Mesenchymal stem cell (in vitro differentiated cells and primary cell): ENCODE measurements at regions not wholly inside any gene's neighbourhood (a gene's known extent, or its start where the extent isn't known, plus 50 kb on each side); places are given as distances from the start of the nearest gene placed in this dataset.

Source experiments
- DNase-seq: peaks from one replicate; pipeline ENCODE4 v3.0.0-alpha.2; 2013
- H2AFZ ChIP-seq: one replicate; pipeline ENCODE4 v1.6.1; 2013; ENCODE audit warnings: low read depth, mild to moderate bottlenecking, control low read depth, inconsistent platforms, low read length, moderate library complexity
- H2AK5ac ChIP-seq: 2 replicates; pipeline ENCODE4 v1.6.1; 2013; ENCODE audit warnings: low read length, moderate library complexity, mild to moderate bottlenecking, inconsistent platforms; ENCODE audit not compliant: severe bottlenecking
- H2BK120ac ChIP-seq: one replicate; pipeline ENCODE4 v1.6.1; 2013; ENCODE audit warnings: low read depth, mild to moderate bottlenecking, inconsistent platforms, low read length, moderate library complexity
- H2BK12ac ChIP-seq, 2 experiments: one replicate each; pipeline ENCODE4 v1.6.1; 2013; ENCODE audit warnings: inconsistent platforms in 2 of 2, low read length in 2 of 2, mild to moderate bottlenecking in 2 of 2, moderate library complexity in 2 of 2, control low read depth in 1 of 2
- H2BK15ac ChIP-seq: one replicate; pipeline ENCODE4 v1.6.1; 2013; ENCODE audit warnings: mild to moderate bottlenecking, low read depth, inconsistent platforms; ENCODE audit not compliant: poor library complexity, severe bottlenecking
- H2BK5ac ChIP-seq: 2 replicates; pipeline ENCODE4 v1.6.1; 2013; ENCODE audit warnings: low read depth, mild to moderate bottlenecking, low read length, control low read depth, inconsistent platforms; ENCODE audit not compliant: poor library complexity, severe bottlenecking
- H3K14ac ChIP-seq, 2 experiments: one replicate each; pipeline ENCODE4 v1.6.1; 2013; ENCODE audit warnings: inconsistent platforms in 2 of 2, low read length in 2 of 2, control low read depth in 1 of 2, mild to moderate bottlenecking in 1 of 2, moderate library complexity in 1 of 2
- H3K18ac ChIP-seq, 2 experiments: one replicate each; pipeline ENCODE4 v1.6.1; 2013; ENCODE audit warnings: inconsistent platforms in 2 of 2, low read length in 2 of 2, control low read depth in 1 of 2, low read depth in 1 of 2, mild to moderate bottlenecking in 1 of 2
- H3K23ac ChIP-seq, 2 experiments: one replicate each; pipeline ENCODE4 v1.6.1; 2013; ENCODE audit warnings: inconsistent platforms in 2 of 2, low read length in 2 of 2, mild to moderate bottlenecking in 2 of 2, moderate library complexity in 2 of 2, control low read depth in 1 of 2
- H3K27ac ChIP-seq: 2 replicates; pipeline ENCODE4 v1.5.1; 2013; ENCODE audit warnings: mild to moderate bottlenecking, moderate library complexity, low read length, control low read depth, inconsistent platforms; ENCODE audit not compliant: poor library complexity, severe bottlenecking
- H3K27me3 ChIP-seq, 2 experiments: 2 replicates each; pipeline versions ENCODE4 v1.6.1 to v1.7.0; 2013; ENCODE audit warnings: low read length in 2 of 2, mild to moderate bottlenecking in 2 of 2, moderate library complexity in 2 of 2, control low read depth in 1 of 2, inconsistent platforms in 1 of 2; ENCODE audit not compliant: control insufficient read depth in 1 of 2, insufficient read depth in 1 of 2
- H3K36me3 ChIP-seq, 2 experiments: 2 replicates each; pipeline versions ENCODE4 v1.6.1 to v1.7.0; 2013; ENCODE audit warnings: low read length in 2 of 2, control low read depth in 1 of 2, inconsistent platforms in 1 of 2, low read depth in 1 of 2, mild to moderate bottlenecking in 1 of 2; ENCODE audit not compliant: insufficient read depth in 2 of 2, control insufficient read depth in 1 of 2
- H3K4ac ChIP-seq, 2 experiments: one replicate each; pipeline ENCODE4 v1.6.1; 2013; ENCODE audit warnings: inconsistent platforms in 2 of 2, low read length in 2 of 2, mild to moderate bottlenecking in 2 of 2, moderate library complexity in 2 of 2, control low read depth in 1 of 2, low read depth in 1 of 2
- H3K4me1 ChIP-seq: 2 replicates; pipeline ENCODE4 v1.6.1; 2013; ENCODE audit warnings: low read depth, low read length, control low read depth; ENCODE audit not compliant: control insufficient read depth, insufficient read depth
- H3K4me2 ChIP-seq: 2 replicates; pipeline ENCODE4 v1.6.1; 2013; ENCODE audit warnings: low read length, mild to moderate bottlenecking, inconsistent platforms; ENCODE audit not compliant: poor library complexity, severe bottlenecking
- H3K4me3 ChIP-seq, 2 experiments: 2 replicates each; pipeline versions ENCODE4 v1.5.1 to v1.7.0; 2013; ENCODE audit warnings: low read length in 2 of 2, mild to moderate bottlenecking in 2 of 2, control low read depth in 1 of 2, low read depth in 1 of 2; ENCODE audit not compliant: insufficient read depth in 1 of 2
- H3K79me1 ChIP-seq: replicated peaks from 2 replicates; pipeline ENCODE4 v1.6.1; 2013; ENCODE audit warnings: mild to moderate bottlenecking, control low read depth, low read length, inconsistent platforms; ENCODE audit not compliant: poor library complexity, severe bottlenecking
- H3K9ac ChIP-seq: 2 replicates; pipeline ENCODE4 v1.7.0; 2013; ENCODE audit warnings: mild to moderate bottlenecking, low read length, moderate library complexity
- H3K9me3 ChIP-seq: 2 replicates; pipeline ENCODE4 v1.7.0; 2013; ENCODE audit warnings: mild to moderate bottlenecking, low read length; ENCODE audit not compliant: control insufficient read depth
- H4K8ac ChIP-seq: one replicate; pipeline ENCODE4 v1.6.1; 2013; ENCODE audit warnings: inconsistent platforms, mild to moderate bottlenecking, low read length, moderate library complexity
- H4K91ac ChIP-seq: one replicate; pipeline ENCODE4 v1.6.1; 2013; ENCODE audit warnings: mild to moderate bottlenecking, low read length, inconsistent platforms
- WGBS: methylation state at CpG from one replicate; pipeline ENCODE4 v1.1.7; 2013; ENCODE audit warnings: mixed read lengths; 5-methylcytosine and 5-hydroxymethylcytosine counted together

DNA sequence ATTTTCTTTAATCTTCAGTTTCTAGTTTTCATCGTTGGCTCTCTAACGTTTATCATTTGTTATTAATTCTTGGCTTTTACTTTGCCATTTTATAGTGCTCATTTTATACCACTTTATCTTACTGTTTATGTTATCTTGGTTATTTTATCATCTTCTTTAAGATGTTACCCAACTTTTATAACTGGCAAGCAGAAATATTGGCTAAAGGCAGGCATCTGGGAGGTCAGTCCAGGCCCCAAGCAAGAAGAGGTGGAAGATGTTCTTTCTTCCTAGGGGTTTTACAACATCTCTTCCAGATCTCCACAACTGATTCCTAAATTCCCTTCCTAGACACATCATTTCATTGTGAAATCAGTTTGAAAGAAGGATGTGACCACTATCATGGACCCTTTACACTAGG is 208.1 kb downstream of the AHR start:
- H3K36me3 ChIP-seq: no peaks in the 10 kb centered on the region
- H3K79me1 ChIP-seq: peaks cover 17% of the 10 kb centered on the region
- no peak overlapping the region for H4K8ac ChIP-seq
- H3K4me1 ChIP-seq: no peaks in the 10 kb centered on the region
- no peak overlapping the region for H3K9ac ChIP-seq
- no peaks in the 10 kb centered on the region for H3K9me3 ChIP-seq
- H2BK12ac ChIP-seq: no peak overlapping the region
- H2BK5ac ChIP-seq: no peak overlapping the region
- WGBS: no CpG with 5 or more reads among the region's 2 CpGs
- no peak overlapping the region for H3K27ac ChIP-seq
- no peak overlapping the region for H3K4me2 ChIP-seq
- no peak overlapping the region for H2BK120ac ChIP-seq
- H2BK15ac ChIP-seq: no peak overlapping the region
- DNase-seq: no peak
- H4K91ac ChIP-seq: no peak overlapping the region
- H3K4ac ChIP-seq: no peak overlapping the region
- H3K4me3 ChIP-seq: no peak overlapping the region
- H2AFZ ChIP-seq: no peak overlapping the region
- H3K23ac ChIP-seq: peak overlapping the region in 1 of 2 experiments; percentile 80
- no peaks in the 10 kb centered on the region for H3K27me3 ChIP-seq
- no peak overlapping the region for H3K14ac ChIP-seq
- H3K18ac ChIP-seq: no peak overlapping the region
- H2AK5ac ChIP-seq: peak overlapping the region; percentile 89

DNA sequence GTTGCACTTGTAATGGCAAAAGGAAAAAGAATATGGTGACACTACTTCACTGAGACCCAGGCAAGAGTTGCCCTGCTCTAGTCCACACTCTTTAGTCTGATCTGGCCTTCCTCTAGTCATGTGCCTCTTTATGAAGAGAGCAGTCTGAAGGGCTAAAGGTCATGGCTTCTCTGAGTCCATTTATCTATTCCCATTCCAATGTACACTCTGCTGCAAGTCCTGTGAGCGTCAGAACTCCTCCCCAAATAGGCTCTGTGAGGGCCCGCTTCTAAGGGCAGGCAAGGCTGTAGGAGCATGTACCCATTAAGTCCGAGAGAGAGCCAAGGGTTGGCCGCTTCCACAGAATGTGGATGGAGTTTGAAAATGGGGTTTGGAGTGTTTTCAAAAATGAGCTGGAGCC is 209.3 kb downstream of the AHR start:
- H3K14ac ChIP-seq: no peak overlapping the region
- no peaks in the 10 kb centered on the region for H3K4me1 ChIP-seq
- no peak overlapping the region for H2AFZ ChIP-seq
- H2BK5ac ChIP-seq: no peak overlapping the region
- H2AK5ac ChIP-seq: no peak overlapping the region
- no peak overlapping the region for H2BK120ac ChIP-seq
- H2BK12ac ChIP-seq: peak overlapping the region in 1 of 2 experiments; percentile 95
- no peak for DNase-seq
- H3K4me2 ChIP-seq: no peak overlapping the region
- no peak overlapping the region for H3K4me3 ChIP-seq
- H3K27ac ChIP-seq: no peak overlapping the region
- H3K4ac ChIP-seq: peak overlapping the region in 1 of 2 experiments; percentile 57
- H3K36me3 ChIP-seq: no peaks in the 10 kb centered on the region
- peak overlapping the region; percentile 69 for H2BK15ac ChIP-seq
- H3K18ac ChIP-seq: peak overlapping the region; percentile 18 to 75
- no peak overlapping the region for H3K9ac ChIP-seq
- H3K79me1 ChIP-seq: peaks cover 17% of the 10 kb centered on the region
- 96% methylated on average over 4 of the region's 4 CpGs for WGBS
- no peaks in the 10 kb centered on the region for H3K9me3 ChIP-seq
- no peaks in the 10 kb centered on the region for H3K27me3 ChIP-seq
- H3K23ac ChIP-seq: no peak overlapping the region
- H4K8ac ChIP-seq: no peak overlapping the region
- peak overlapping the region; percentile 68 for H4K91ac ChIP-seq

DNA sequence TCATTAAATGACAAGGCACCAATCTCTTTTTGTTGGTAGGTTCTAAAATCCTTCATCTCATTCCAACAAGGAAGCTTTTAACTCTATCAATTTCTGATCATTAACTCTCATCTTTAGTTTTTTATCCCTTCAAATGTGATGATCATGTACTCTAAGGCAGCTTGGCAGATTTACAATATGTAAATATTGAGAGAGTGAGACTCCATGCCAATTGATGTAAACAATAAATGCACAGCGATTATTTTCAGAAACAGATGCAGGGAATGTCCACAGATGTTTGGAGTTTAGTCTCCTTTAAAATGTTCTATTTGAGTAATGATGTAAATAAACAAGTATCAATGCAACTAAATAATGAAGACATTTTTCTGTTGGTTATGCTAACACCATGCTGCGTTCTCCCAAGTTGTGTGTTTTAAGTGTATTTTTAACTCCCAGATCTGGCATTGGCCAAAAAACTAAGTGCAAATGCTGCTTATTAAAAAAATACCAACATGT is 213.8 kb downstream of the AHR start:
- Histone ChIP-seq H2AK5ac (no peak overlapping the region), H2BK120ac (no peak overlapping the region), H3K4me3 (no peak overlapping the region), H3K18ac (no peak overlapping the region), H4K8ac (no peak overlapping the region), H3K36me3 (no peaks in the 10 kb centered on the region), H4K91ac (no peak overlapping the region), H3K23ac (no peak overlapping the region), H3K4me1 (no peaks in the 10 kb centered on the region), H2AFZ (no peak overlapping the region), H3K79me1 (peaks cover 20% of the 10 kb centered on the region), H3K27ac (no peak overlapping the region), H3K4me2 (no peak overlapping the region), H3K9ac (no peak overlapping the region), H2BK5ac (no peak overlapping the region), H2BK15ac (no peak overlapping the region), H3K27me3 (no peaks in the 10 kb centered on the region), H2BK12ac (no peak overlapping the region), H3K4ac (no peak overlapping the region), H3K14ac (no peak overlapping the region), H3K9me3 (no peaks in the 10 kb centered on the region)
- WGBS: 44% methylated on average over 1 of the region's 2 CpGs
- no peak for DNase-seq

DNA sequence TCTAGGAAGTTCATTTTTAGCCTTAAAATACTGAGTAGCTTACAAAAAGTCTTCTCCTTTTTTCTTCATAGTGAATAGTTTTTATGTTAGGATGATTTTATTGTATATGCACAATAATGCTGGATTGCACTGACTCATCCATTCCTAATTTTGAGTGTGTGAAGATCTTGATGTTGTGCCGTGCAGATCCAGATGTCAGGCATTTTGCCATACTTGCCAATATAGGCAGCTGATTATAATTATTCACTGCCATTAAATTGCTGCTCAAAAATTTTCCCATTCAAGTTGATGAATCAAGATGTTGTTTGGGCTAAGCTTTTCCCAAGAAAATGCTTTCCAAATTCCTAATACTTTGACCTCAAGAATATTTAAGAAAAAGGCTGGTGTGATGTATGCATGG is 218.3 kb downstream of the AHR start:
- no peaks in the 10 kb centered on the region for H3K36me3 ChIP-seq
- H3K4ac ChIP-seq: no peak overlapping the region
- H3K23ac ChIP-seq: no peak overlapping the region
- no peak overlapping the region for H3K14ac ChIP-seq
- no peaks in the 10 kb centered on the region for H3K9me3 ChIP-seq
- no peak overlapping the region for H3K27ac ChIP-seq
- H3K18ac ChIP-seq: no peak overlapping the region
- DNase-seq: no peak
- no peaks in the 10 kb centered on the region for H3K4me1 ChIP-seq
- no peak overlapping the region for H4K91ac ChIP-seq
- no peak overlapping the region for H2BK15ac ChIP-seq
- no peak overlapping the region for H3K4me2 ChIP-seq
- no peak overlapping the region for H2BK5ac ChIP-seq
- no peak overlapping the region for H2BK12ac ChIP-seq
- no CpG with 5 or more reads among the region's 1 CpG for WGBS
- peaks cover 16% of the 10 kb centered on the region for H3K79me1 ChIP-seq
- H2AK5ac ChIP-seq: no peak overlapping the region
- no peak overlapping the region for H4K8ac ChIP-seq
- no peak overlapping the region for H2AFZ ChIP-seq
- no peak overlapping the region for H2BK120ac ChIP-seq
- no peak overlapping the region for H3K9ac ChIP-seq
- H3K4me3 ChIP-seq: no peak overlapping the region
- no peaks in the 10 kb centered on the region for H3K27me3 ChIP-seq
